22Rv1 (cell line): ENCODE measurements at regions not wholly inside any gene's neighbourhood (a gene's known extent, or its start where the extent isn't known, plus 50 kb on each side); places are given as distances from the start of the nearest gene placed in this dataset.

ENCODE experiments used
- CTCF ChIP-seq: fragments of 450-650 bp; IDR thresholded peaks from 2 replicates; pipeline ENCODE4 v1.5.1; 2017; ENCODE audit warnings: mild to moderate bottlenecking
- ZFX ChIP-seq: fragments of 450-650 bp; IDR thresholded peaks from 2 replicates; pipeline ENCODE4 v1.6.1; 2017; ENCODE audit warnings: antibody characterized with exemption, borderline replicate concordance

DNA sequence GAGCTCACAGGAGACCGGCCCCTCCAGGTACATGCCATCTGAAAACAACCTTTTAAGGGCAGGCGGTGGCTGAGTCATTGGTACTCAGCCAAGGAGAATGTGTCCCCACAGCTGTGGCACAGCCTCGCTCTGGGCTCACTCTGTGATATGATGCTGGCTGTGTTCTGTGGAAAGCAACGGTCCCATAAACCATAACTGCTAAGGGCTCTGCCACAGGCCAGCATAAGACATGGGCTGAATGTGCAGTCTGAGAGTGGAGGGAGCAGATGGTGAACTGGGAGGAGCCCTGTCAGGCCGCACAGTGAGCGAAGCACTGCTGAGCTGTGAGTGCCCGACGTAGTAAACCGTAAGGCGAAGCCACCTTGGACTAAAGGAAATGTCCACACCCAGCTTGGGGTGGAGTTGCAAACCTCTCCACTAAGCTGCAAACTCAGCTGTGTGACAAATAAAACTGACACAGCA is 375.8 kb downstream of the THBS2 start:
- TF ChIP-seq CTCF (no peak), ZFX (no peak)
